NT2/D1 (cell line): ENCODE measurements at regions not wholly inside any gene's neighbourhood (a gene's known extent, or its start where the extent isn't known, plus 50 kb on each side); places are given as distances from the start of the nearest gene placed in this dataset.

Source experiments
- YY1 ChIP-seq: IDR thresholded peaks from 2 replicates; pipeline ENCODE4 v1.6.1; 2011; ENCODE audit not compliant: insufficient read length, insufficient read depth
- ZNF274 ChIP-seq: IDR thresholded peaks from 2 replicates; pipeline ENCODE4 v1.6.1; 2011; ENCODE audit warnings: mild to moderate bottlenecking, low read depth, low read length

DNA sequence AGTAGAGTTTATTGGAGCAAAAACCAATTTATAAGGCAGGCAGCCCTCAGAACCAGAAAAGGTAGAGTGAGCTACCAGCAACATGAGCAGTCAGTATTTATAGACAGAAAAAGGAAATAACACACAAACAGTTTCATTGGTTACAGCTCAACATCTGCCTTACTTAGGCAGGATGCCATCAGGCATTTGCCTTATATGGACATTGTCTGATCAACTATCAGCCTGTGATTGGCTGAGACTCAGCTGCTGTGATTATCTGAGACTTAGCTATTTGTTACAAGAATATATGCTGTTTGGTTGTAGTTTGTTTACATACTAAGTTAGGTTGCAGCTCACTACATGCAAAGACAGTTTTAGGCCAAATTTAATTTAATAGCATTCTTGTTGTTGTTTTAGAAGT, 60.4 kb upstream of the CDK1 start:
- TF ChIP-seq YY1 (no peak), ZNF274 (no peak)
